ENCODE measurements at regions not wholly inside any gene's neighbourhood (a gene's known extent, or its start where the extent isn't known, plus 50 kb on each side); places are given as distances from the start of the nearest gene placed in this dataset.

GRCh38 chr2:183292028-183292427, 167.8 kb downstream of the NUP35 start:
- H3K9me2 ChIP-seq (ENCODE audit: low read depth, low read length) = no peaks in the 10 kb centered on the region
- H3K4me1 ChIP-seq (ENCODE audit: insufficient read depth, low read length, severe bottlenecking) = no peaks in the 10 kb centered on the region
- TF ChIP-seq EZH2 (IDR thresholded peaks at IDR 0.05; ENCODE audit: borderline replicate concordance, low read length) (no peak), CTCF (IDR thresholded peaks at IDR 0.05; ENCODE audit: low read length) (no peak)
- H3K4me2 ChIP-seq (ENCODE audit: low read length) = no peak overlapping the region
- no peaks in the 10 kb centered on the region for H4K20me1 ChIP-seq (ENCODE audit: insufficient read depth, low read length)
- no peaks in the 10 kb centered on the region for H3K79me2 ChIP-seq (ENCODE audit: insufficient read depth, low read length)
- H3K9ac ChIP-seq (ENCODE audit: low read length) = no peak overlapping the region
- H3K4me3 ChIP-seq (ENCODE audit: low read depth, low read length, poor library complexity, severe bottlenecking) = no peak overlapping the region
- H3K27me3 ChIP-seq (ENCODE audit: insufficient read depth, low read length) = no peaks in the 10 kb centered on the region
- H3K36me3 ChIP-seq (ENCODE audit: insufficient read depth, low read length) = no peaks in the 10 kb centered on the region
- no peak overlapping the region for H3K27ac ChIP-seq (ENCODE audit: low read depth, low read length, poor library complexity, severe bottlenecking)
- no peaks in the 10 kb centered on the region for H3K9me3 ChIP-seq (ENCODE audit: low read length)
- H3F3A ChIP-seq (ENCODE audit: insufficient read depth, low read length) = no peaks in the 10 kb centered on the region
- no peak overlapping the region for H2AFZ ChIP-seq (ENCODE audit: low read length)

- Histone ChIP-seq H3K27ac (ENCODE audit: low read depth, low read length, poor library complexity, severe bottlenecking) (no peak overlapping the region), H3K27me3 (ENCODE audit: insufficient read depth, low read length) (no peaks in the 10 kb centered on the region), H4K20me1 (ENCODE audit: insufficient read depth, low read length) (no peaks in the 10 kb centered on the region), H3F3A (ENCODE audit: insufficient read depth, low read length) (no peaks in the 10 kb centered on the region), H3K79me2 (ENCODE audit: insufficient read depth, low read length) (no peaks in the 10 kb centered on the region), H3K36me3 (ENCODE audit: insufficient read depth, low read length) (no peaks in the 10 kb centered on the region), H3K9me2 (ENCODE audit: low read depth, low read length) (no peaks in the 10 kb centered on the region), H3K9me3 (ENCODE audit: low read length) (0 out of 2 replicates have a peak, but pooled peaks cover 4% of the 10 kb centered on the region), H2AFZ (ENCODE audit: low read length) (no peak overlapping the region), H3K4me3 (ENCODE audit: low read depth, low read length, poor library complexity, severe bottlenecking) (no peak overlapping the region), H3K4me2 (ENCODE audit: low read length) (no peak overlapping the region), H3K9ac (ENCODE audit: low read length) (no peak overlapping the region), H3K4me1 (ENCODE audit: insufficient read depth, low read length, severe bottlenecking) (no peaks in the 10 kb centered on the region)
- no peak for TF ChIP-seq EZH2 (IDR thresholded peaks at IDR 0.05; ENCODE audit: borderline replicate concordance, low read length)
- no peak for TF ChIP-seq CTCF (IDR thresholded peaks at IDR 0.05; ENCODE audit: low read length)
Observed at GRCh38 chr2:183339311-183339710, 215.1 kb downstream of the NUP35 start.

- no peak overlapping the region for H3K9ac ChIP-seq (ENCODE audit: low read length)
- H3K4me3 ChIP-seq (ENCODE audit: low read depth, low read length, poor library complexity, severe bottlenecking) = no peak overlapping the region
- no peaks in the 10 kb centered on the region for H4K20me1 ChIP-seq (ENCODE audit: insufficient read depth, low read length)
- no peaks in the 10 kb centered on the region for H3F3A ChIP-seq (ENCODE audit: insufficient read depth, low read length)
- H3K4me1 ChIP-seq (ENCODE audit: insufficient read depth, low read length, severe bottlenecking) = no peaks in the 10 kb centered on the region
- no peaks in the 10 kb centered on the region for H3K79me2 ChIP-seq (ENCODE audit: insufficient read depth, low read length)
- H2AFZ ChIP-seq (ENCODE audit: low read length) = no peak overlapping the region
- no peaks in the 10 kb centered on the region for H3K27me3 ChIP-seq (ENCODE audit: insufficient read depth, low read length)
- TF ChIP-seq CTCF (IDR thresholded peaks at IDR 0.05; ENCODE audit: low read length) = no peak
- TF ChIP-seq EZH2 (IDR thresholded peaks at IDR 0.05; ENCODE audit: borderline replicate concordance, low read length) = no peak
- H3K27ac ChIP-seq (ENCODE audit: low read depth, low read length, poor library complexity, severe bottlenecking) = no peak overlapping the region
- no peak overlapping the region for H3K4me2 ChIP-seq (ENCODE audit: low read length)
- no peaks in the 10 kb centered on the region for H3K9me2 ChIP-seq (ENCODE audit: low read depth, low read length)
- H3K9me3 ChIP-seq (ENCODE audit: low read length) = 0 out of 2 replicates have a peak, but pooled peaks cover 4% of the 10 kb centered on the region
- no peaks in the 10 kb centered on the region for H3K36me3 ChIP-seq (ENCODE audit: insufficient read depth, low read length)
Observed at GRCh38 chr2:183341057-183341456, 216.8 kb downstream of the NUP35 start.

Measured in OCI-LY1 (cell line).